ENCODE measurements at regions not wholly inside any gene's neighbourhood (a gene's known extent, or its start where the extent isn't known, plus 50 kb on each side); places are given as distances from the start of the nearest gene placed in this dataset.
A peak's percentile ranks its signal among the peaks of the same experiment; 100 is the strongest.

- TF ChIP-seq EZH2 (IDR thresholded peaks at IDR 0.05; ENCODE audit: low read length) (no peak), CTCF (optimal IDR thresholded peaks at IDR 0.05 in 1 of 3, IDR thresholded peaks at IDR 0.05 in 1 of 3, conservative IDR thresholded peaks at IDR 0.05 in 1 of 3; ENCODE audit: extremely low read depth in 1 of 3, insufficient read depth in 2 of 3, low read length in 3 of 3) (peak in 1 of 3 experiments; percentile 28)
Observed at GRCh38 chr19:32104153-32104849, 241.1 kb upstream of the ZNF507 start.

GRCh38 chr19:32104850-32105235 lies 240.6 kb upstream of the ZNF507 start:
- FAIRE-seq (no peak), DNase-seq (ENCODE audit: low read depth, low spot score) (no peak)
- H4K20me1 ChIP-seq (ENCODE audit: control insufficient read depth, extremely low read depth, insufficient read depth, low read length), result no peaks in the 10 kb centered on the region
- no peaks in the 10 kb centered on the region for H3K79me2 ChIP-seq (ENCODE audit: control insufficient read depth, insufficient read depth, low read length)
- no peak overlapping the region for H3K9ac ChIP-seq (ENCODE audit: control insufficient read depth, extremely low read depth, insufficient read depth, low read length)
- dilution Hi-C loops (cut with MboI; ENCODE audit: extremely low pct_ligation_motif_present, low sequenced_read_pairs), result no loop called here
- no peak overlapping the region for H3K27ac ChIP-seq (ENCODE audit: control insufficient read depth, insufficient read depth, low read length)
- TF ChIP-seq EZH2 (IDR thresholded peaks at IDR 0.05; ENCODE audit: low read length) (no peak), CTCF (optimal IDR thresholded peaks at IDR 0.05 in 1 of 3, IDR thresholded peaks at IDR 0.05 in 1 of 3, conservative IDR thresholded peaks at IDR 0.05 in 1 of 3; ENCODE audit: extremely low read depth in 1 of 3, insufficient read depth in 2 of 3, low read length in 3 of 3) (no peak)
- no peak overlapping the region for H3K4me3 ChIP-seq (ENCODE audit: control insufficient read depth in 2 of 3, extremely low read depth in 1 of 3, insufficient read depth in 2 of 3, low read depth in 1 of 3, low read length in 3 of 3)
- H3K4me1 ChIP-seq (ENCODE audit: control insufficient read depth, extremely low read depth, insufficient read depth, low read length), result no peaks in the 10 kb centered on the region
- H3K9me1 ChIP-seq (ENCODE audit: control insufficient read depth, extremely low read depth, insufficient read depth, low read length), result no peaks in the 10 kb centered on the region
- no peaks in the 10 kb centered on the region for H3K27me3 ChIP-seq (ENCODE audit: control insufficient read depth, extremely low read depth, insufficient read depth, low read length)
- H3K4me2 ChIP-seq (ENCODE audit: control insufficient read depth, extremely low read depth, insufficient read depth, low read depth, low read length), result no peak overlapping the region
- peaks cover 9% of the 10 kb centered on the region for H3K9me3 ChIP-seq (ENCODE audit: control insufficient read depth, low read depth, low read length)
- H3K36me3 ChIP-seq (ENCODE audit: control insufficient read depth in 2 of 2, extremely low read depth in 1 of 2, insufficient read depth in 2 of 2, low read length in 2 of 2), result no peaks in the 10 kb centered on the region
- no peak overlapping the region for H2AFZ ChIP-seq (ENCODE audit: control insufficient read depth, low read length)

More at GRCh38 chr19:32104153-32104849, 241.1 kb upstream of the ZNF507 start:
- Histone ChIP-seq H3K4me1 (ENCODE audit: control insufficient read depth, extremely low read depth, insufficient read depth, low read length) (no peaks in the 10 kb centered on the region), H3K4me2 (ENCODE audit: control insufficient read depth, extremely low read depth, insufficient read depth, low read depth, low read length) (no peak overlapping the region), H2AFZ (ENCODE audit: control insufficient read depth, low read length) (no peak overlapping the region), H3K9me3 (ENCODE audit: control insufficient read depth, low read depth, low read length) (peaks cover 9% of the 10 kb centered on the region), H3K4me3 (ENCODE audit: control insufficient read depth in 2 of 3, extremely low read depth in 1 of 3, insufficient read depth in 2 of 3, low read depth in 1 of 3, low read length in 3 of 3) (no peak overlapping the region), H3K9me1 (ENCODE audit: control insufficient read depth, extremely low read depth, insufficient read depth, low read length) (no peaks in the 10 kb centered on the region), H3K36me3 (ENCODE audit: control insufficient read depth in 2 of 2, extremely low read depth in 1 of 2, insufficient read depth in 2 of 2, low read length in 2 of 2) (no peaks in the 10 kb centered on the region), H4K20me1 (ENCODE audit: control insufficient read depth, extremely low read depth, insufficient read depth, low read length) (no peaks in the 10 kb centered on the region), H3K27me3 (ENCODE audit: control insufficient read depth, extremely low read depth, insufficient read depth, low read length) (no peaks in the 10 kb centered on the region), H3K27ac (ENCODE audit: control insufficient read depth, insufficient read depth, low read length) (no peak overlapping the region), H3K79me2 (ENCODE audit: control insufficient read depth, insufficient read depth, low read length) (no peaks in the 10 kb centered on the region), H3K9ac (ENCODE audit: control insufficient read depth, extremely low read depth, insufficient read depth, low read length) (no peak overlapping the region)
- peak; percentile 4 for DNase-seq (ENCODE audit: low read depth, low spot score)
- no peak for FAIRE-seq
- dilution Hi-C loops (cut with MboI; ENCODE audit: extremely low pct_ligation_motif_present, low sequenced_read_pairs), result no loop called here

Data from keratinocyte (primary cell).